ENCODE measurements at regions not wholly inside any gene's neighbourhood (a gene's known extent, or its start where the extent isn't known, plus 50 kb on each side); places are given as distances from the start of the nearest gene placed in this dataset.

DNA sequence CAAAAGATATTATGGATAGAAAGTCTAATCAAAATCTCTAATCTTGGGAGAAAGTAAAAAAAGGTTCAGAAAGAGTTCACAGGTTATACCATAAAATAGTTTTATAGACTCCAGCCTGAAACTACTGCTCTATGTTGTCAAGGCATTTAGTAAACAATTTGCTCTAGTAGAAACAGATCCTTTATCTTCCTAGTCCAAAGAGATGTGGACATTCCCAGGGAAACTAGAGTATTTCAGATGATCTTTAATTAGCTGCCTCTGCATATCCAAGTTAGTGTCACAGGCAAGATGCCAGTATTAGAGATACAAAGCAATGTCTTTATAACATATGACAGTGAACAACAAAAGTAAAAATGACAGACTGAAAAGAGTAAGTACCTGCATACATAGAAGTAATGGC lies 708.6 kb downstream of the CCDC85A start:
- no peaks in the 10 kb centered on the region for H3K36me3 ChIP-seq (ENCODE audit: control insufficient read depth in 2 of 4, insufficient read depth in 4 of 4, low read length in 3 of 4)
- FAIRE-seq (no peak), DNase-seq (ENCODE audit: low read depth in 1 of 2, low spot score in 2 of 2) (no peak)
- H4K8ac ChIP-seq (ENCODE audit: extremely low read depth, insufficient read depth, low read length), result no peak overlapping the region
- ChIA-PET POLR2A (ENCODE audit: partially characterized antibody) (no interaction called here), CTCF (ENCODE audit: partially characterized antibody) (no interaction called here)
- no peak overlapping the region for H3K9ac ChIP-seq (replicated peaks in 1 of 4; ENCODE audit: extremely low read depth in 1 of 4, low read depth in 3 of 4, low read length in 3 of 4)
- no peak overlapping the region for H3K4ac ChIP-seq (replicated peaks; ENCODE audit: insufficient read length, low read depth, low read length)
- H2BK15ac ChIP-seq (ENCODE audit: low read length), result no peak overlapping the region
- H3K27ac ChIP-seq (ENCODE audit: low read depth, low read length), result no peak overlapping the region
- no peaks in the 10 kb centered on the region for H3K9me3 ChIP-seq (ENCODE audit: insufficient read depth in 2 of 2, low read depth in 1 of 2, low read length in 1 of 2)
- no peak overlapping the region for H3K4me3 ChIP-seq (ENCODE audit: extremely low read depth in 1 of 4, insufficient read depth in 2 of 4, low read depth in 3 of 4, low read length in 4 of 4)
- no peak overlapping the region for H2BK20ac ChIP-seq (ENCODE audit: low read length)
- H4K91ac ChIP-seq (replicated peaks; ENCODE audit: insufficient read length, low read length), result no peak overlapping the region
- H3K23ac ChIP-seq (ENCODE audit: insufficient read length), result no peak overlapping the region
- no peaks in the 10 kb centered on the region for H3K27me3 ChIP-seq (replicated peaks in 1 of 4; ENCODE audit: control insufficient read depth in 3 of 4, extremely low read depth in 1 of 4, insufficient read depth in 3 of 4, low read length in 3 of 4)
- no peak overlapping the region for H3K18ac ChIP-seq (ENCODE audit: extremely low read depth, low read length)
- no peaks in the 10 kb centered on the region for H4K20me1 ChIP-seq (replicated peaks in 1 of 2; ENCODE audit: control insufficient read depth in 1 of 2, insufficient read depth in 2 of 2, low read length in 2 of 2)
- no peak overlapping the region for H2AFZ ChIP-seq (ENCODE audit: low read length)
- no peak overlapping the region for H3K4me2 ChIP-seq (ENCODE audit: insufficient read depth in 1 of 2, low read depth in 2 of 2, low read length in 2 of 2)
- H3K4me1 ChIP-seq (replicated peaks in 1 of 4; ENCODE audit: control insufficient read depth in 3 of 4, insufficient read depth in 4 of 4, low read length in 3 of 4), result no peaks in the 10 kb centered on the region
- no peaks in the 10 kb centered on the region for H3K79me1 ChIP-seq (ENCODE audit: low read depth, low read length)
- no peaks in the 10 kb centered on the region for H3K23me2 ChIP-seq (ENCODE audit: low read depth, low read length)
- H3K56ac ChIP-seq (replicated peaks; ENCODE audit: insufficient read length, low read depth, low read length), result no peak overlapping the region
- no peak overlapping the region for H2BK12ac ChIP-seq (ENCODE audit: low read depth, low read length)
- H3K14ac ChIP-seq (ENCODE audit: insufficient read length), result no peak overlapping the region
- no peak overlapping the region for H4K5ac ChIP-seq (ENCODE audit: insufficient read length, low read depth, low read length)
- H2BK5ac ChIP-seq (ENCODE audit: low read depth, low read length), result no peak overlapping the region
- H2AK5ac ChIP-seq (ENCODE audit: low read depth, low read length), result no peak overlapping the region
- no peak overlapping the region for H2BK120ac ChIP-seq (replicated peaks; ENCODE audit: low read depth, low read length)
- H3K79me2 ChIP-seq (ENCODE audit: control insufficient read depth in 1 of 2, insufficient read depth in 2 of 2, low read length in 2 of 2), result no peaks in the 10 kb centered on the region
- no peak for TF ChIP-seq KDM5A (IDR thresholded peaks at IDR 0.05; ENCODE audit: low read length)
- no peak for TF ChIP-seq SAP30 (IDR thresholded peaks at IDR 0.05; ENCODE audit: insufficient read depth, insufficient replicate concordance, low read length)
- TF ChIP-seq GTF2F1 (IDR thresholded peaks at IDR 0.05; ENCODE audit: borderline replicate concordance, low read depth, low read length), result no peak
- no peak for TF ChIP-seq SP1 (IDR thresholded peaks at IDR 0.05; ENCODE audit: low read depth, low read length)
- TF ChIP-seq EP300 (IDR thresholded peaks at IDR 0.05; ENCODE audit: borderline replicate concordance in 1 of 2, low read depth in 2 of 2, low read length in 2 of 2), result no peak
- no peak for TF ChIP-seq ASH2L (IDR thresholded peaks at IDR 0.05; ENCODE audit: low read length)
- TF ChIP-seq SIN3A (conservative IDR thresholded peaks at IDR 0.05 in 1 of 2, IDR thresholded peaks at IDR 0.05 in 1 of 2; ENCODE audit: low read depth in 1 of 2, low read length in 2 of 2), result no peak
- no peak for TF ChIP-seq NRF1 (IDR thresholded peaks at IDR 0.05; ENCODE audit: low read depth, low read length)
- no peak for TF ChIP-seq TEAD4 (IDR thresholded peaks at IDR 0.05; ENCODE audit: low read depth, low read length)
- TF ChIP-seq, protein P1, sequence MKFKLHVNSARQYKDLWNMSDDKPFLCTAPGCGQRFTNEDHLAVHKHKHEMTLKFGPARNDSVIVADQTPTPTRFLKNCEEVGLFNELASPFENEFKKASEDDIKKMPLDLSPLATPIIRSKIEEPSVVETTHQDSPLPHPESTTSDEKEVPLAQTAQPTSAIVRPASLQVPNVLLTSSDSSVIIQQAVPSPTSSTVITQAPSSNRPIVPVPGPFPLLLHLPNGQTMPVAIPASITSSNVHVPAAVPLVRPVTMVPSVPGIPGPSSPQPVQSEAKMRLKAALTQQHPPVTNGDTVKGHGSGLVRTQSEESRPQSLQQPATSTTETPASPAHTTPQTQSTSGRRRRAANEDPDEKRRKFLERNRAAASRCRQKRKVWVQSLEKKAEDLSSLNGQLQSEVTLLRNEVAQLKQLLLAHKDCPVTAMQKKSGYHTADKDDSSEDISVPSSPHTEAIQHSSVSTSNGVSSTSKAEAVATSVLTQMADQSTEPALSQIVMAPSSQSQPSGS (IDR thresholded peaks at IDR 0.05; ENCODE audit: low read length), result no peak
- TF ChIP-seq JUND (IDR thresholded peaks at IDR 0.05; ENCODE audit: low read length), result no peak
- TF ChIP-seq YY1 (IDR thresholded peaks at IDR 0.05; ENCODE audit: low read depth, low read length), result no peak
- no peak for TF ChIP-seq FOSL1 (IDR thresholded peaks at IDR 0.05; ENCODE audit: insufficient read depth, low read depth, low read length)
- TF ChIP-seq, protein P2, sequence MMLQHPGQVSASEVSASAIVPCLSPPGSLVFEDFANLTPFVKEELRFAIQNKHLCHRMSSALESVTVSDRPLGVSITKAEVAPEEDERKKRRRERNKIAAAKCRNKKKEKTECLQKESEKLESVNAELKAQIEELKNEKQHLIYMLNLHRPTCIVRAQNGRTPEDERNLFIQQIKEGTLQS (IDR thresholded peaks at IDR 0.05; ENCODE audit: insufficient read depth, low read depth, low read length), result no peak

All from H1 (cell line).